ENCODE measurements at regions not wholly inside any gene's neighbourhood (a gene's known extent, or its start where the extent isn't known, plus 50 kb on each side); places are given as distances from the start of the nearest gene placed in this dataset.

DNA sequence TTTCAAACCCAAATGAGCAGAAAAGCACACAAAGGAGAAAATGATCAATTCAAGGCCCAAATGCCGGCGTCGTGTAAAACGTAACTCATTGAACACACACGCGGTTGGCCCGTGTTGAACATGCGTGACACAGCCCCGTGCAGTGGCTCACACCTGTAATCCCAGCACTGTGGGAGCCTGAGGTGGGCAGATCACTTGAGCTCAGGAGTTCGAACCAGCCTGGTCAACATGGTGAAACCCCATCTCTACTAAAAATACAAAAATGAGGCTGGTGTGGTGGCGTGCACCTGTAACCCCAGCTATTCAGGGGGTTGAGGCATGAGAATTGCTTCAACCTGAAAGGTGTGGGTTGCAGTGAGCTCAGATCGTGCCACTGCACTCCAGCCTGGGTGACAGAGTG lies 156.7 kb upstream of the KLF6 start:
- TF ChIP-seq, protein P1, sequence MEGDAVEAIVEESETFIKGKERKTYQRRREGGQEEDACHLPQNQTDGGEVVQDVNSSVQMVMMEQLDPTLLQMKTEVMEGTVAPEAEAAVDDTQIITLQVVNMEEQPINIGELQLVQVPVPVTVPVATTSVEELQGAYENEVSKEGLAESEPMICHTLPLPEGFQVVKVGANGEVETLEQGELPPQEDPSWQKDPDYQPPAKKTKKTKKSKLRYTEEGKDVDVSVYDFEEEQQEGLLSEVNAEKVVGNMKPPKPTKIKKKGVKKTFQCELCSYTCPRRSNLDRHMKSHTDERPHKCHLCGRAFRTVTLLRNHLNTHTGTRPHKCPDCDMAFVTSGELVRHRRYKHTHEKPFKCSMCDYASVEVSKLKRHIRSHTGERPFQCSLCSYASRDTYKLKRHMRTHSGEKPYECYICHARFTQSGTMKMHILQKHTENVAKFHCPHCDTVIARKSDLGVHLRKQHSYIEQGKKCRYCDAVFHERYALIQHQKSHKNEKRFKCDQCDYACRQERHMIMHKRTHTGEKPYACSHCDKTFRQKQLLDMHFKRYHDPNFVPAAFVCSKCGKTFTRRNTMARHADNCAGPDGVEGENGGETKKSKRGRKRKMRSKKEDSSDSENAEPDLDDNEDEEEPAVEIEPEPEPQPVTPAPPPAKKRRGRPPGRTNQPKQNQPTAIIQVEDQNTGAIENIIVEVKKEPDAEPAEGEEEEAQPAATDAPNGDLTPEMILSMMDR (conservative IDR thresholded peaks at IDR 0.05) = no peak
- TF ChIP-seq EZH2 (IDR thresholded peaks at IDR 0.05; ENCODE audit: low read depth) = no peak
